Esophagus muscularis mucosa (tissue), 4 donors: ENCODE measurements at regions not wholly inside any gene's neighbourhood (a gene's known extent, or its start where the extent isn't known, plus 50 kb on each side); places are given as distances from the start of the nearest gene placed in this dataset.
"Not testable (repeated sequence)": the region's sequence is repeated elsewhere in the genome, so short reads cannot be mapped to it uniquely, and the experiment has no call there.

Experiments
- DNase-seq: peaks from one replicate; pipeline ENCODE4 v3.0.0-alpha.2; 2017; ENCODE audit errors: extremely low spot score
- H3K27ac ChIP-seq, 4 donors: fragments of 200-600 bp; sonication (generic); replicated peaks in 1 of 4; 1 replicate in 3 of 4; 2 replicates in 1 of 4; pipeline ENCODE4 v1.5.1; 2016 to 2019; ENCODE audit warnings: mild to moderate bottlenecking in 1 of 4
- H3K27me3 ChIP-seq, 4 donors: fragments of 200-600 bp; sonication (generic); one replicate each; pipeline versions ENCODE4 v1.5.1 to v1.6.0; 2016 to 2019
- H3K36me3 ChIP-seq, 4 donors: fragments of 200-600 bp; sonication (generic); one replicate each; pipeline ENCODE4 v1.5.1; 2016 to 2019
- H3K4me1 ChIP-seq, 4 donors: fragments of 200-600 bp; sonication (generic); one replicate each; pipeline ENCODE4 v1.5.1; 2016 to 2019
- H3K4me3 ChIP-seq, 4 donors: fragments of 200-600 bp; sonication (generic); 1 replicate in 2 of 4; 2 replicates in 2 of 4; pipeline ENCODE4 v1.5.1; 2016 to 2019; ENCODE audit warnings: mild to moderate bottlenecking in 4 of 4, moderate library complexity in 1 of 4
- H3K9me3 ChIP-seq, 4 donors: fragments of 200-600 bp; sonication (generic); 1 replicate in 3 of 4; 2 replicates in 1 of 4; pipeline ENCODE4 v1.5.1; 2016 to 2019
- CTCF ChIP-seq, 3 experiments: fragments of 200-600 bp in 2 of 3; fragments of 450-650 bp in 1 of 3; sonication (generic) in 2 of 3; IDR thresholded peaks; one replicate each; pipeline ENCODE4 v1.5.1; 2017 to 2019; ENCODE audit warnings: antibody characterized with exemption in 3 of 3, mild to moderate bottlenecking in 2 of 3, moderate library complexity in 1 of 3
- EP300 ChIP-seq: sonication (generic); formaldehyde crosslinking; IDR thresholded peaks from one replicate; pipeline ENCODE4 v1.6.1; 2017; ENCODE audit warnings: antibody characterized with exemption
- POLR2A ChIP-seq: fragments of 450-650 bp; IDR thresholded peaks from one replicate; pipeline ENCODE4 v1.6.1; 2017; ENCODE audit warnings: antibody characterized with exemption, moderate library complexity, mild to moderate bottlenecking, low read depth
- POLR2AphosphoS5 ChIP-seq, 2 donors: sonication (generic); formaldehyde crosslinking; IDR thresholded peaks; one replicate each; pipeline ENCODE4 v1.6.1; 2017; ENCODE audit warnings: antibody characterized with exemption in 2 of 2
- WGBS: methylation state at CpG from one replicate; pipeline ENCODE4 v1.1.5; 2018; 5-methylcytosine and 5-hydroxymethylcytosine counted together
- intact Hi-C: fragments of 100-400 bp; cut with DNase I; formaldehyde crosslinking; loops from one replicate; pipeline ENCODE4 v1.15.1; 2023

- TF ChIP-seq EP300 (no peak), CTCF (IDR thresholded peaks at IDR 0.05) (no peak), POLR2AphosphoS5 (IDR thresholded peaks at IDR 0.05) (no peak), POLR2A (no peak)
- Histone ChIP-seq H3K4me3 (no peak overlapping the region), H3K36me3 (no peaks in the 10 kb centered on the region), H3K9me3 (no peaks in the 10 kb centered on the region), H3K4me1 (no peaks in the 10 kb centered on the region), H3K27me3 (no peaks in the 10 kb centered on the region), H3K27ac (no peak overlapping the region)
- intact Hi-C loops = no loop called here
- DNase-seq = no peak
These were observed 1802.2 kb upstream of the PIK3C3 start for GRCh38 chr18:40152859-40153258.

GRCh38 chr18:40148960-40149359 lies 1806.1 kb upstream of the PIK3C3 start:
- intact Hi-C loops = no loop called here
- DNase-seq = no peak
- H3K36me3 ChIP-seq = no peaks in the 10 kb centered on the region
- no peaks in the 10 kb centered on the region for H3K4me1 ChIP-seq
- no peaks in the 10 kb centered on the region for H3K27me3 ChIP-seq
- 88% methylated on average over 4 of the region's 4 CpGs for WGBS
- TF ChIP-seq EP300 (no peak), POLR2A (no peak), POLR2AphosphoS5 (IDR thresholded peaks at IDR 0.05) (no peak), CTCF (IDR thresholded peaks at IDR 0.05) (no peak)
- H3K4me3 ChIP-seq = no peak overlapping the region
- no peak overlapping the region for H3K27ac ChIP-seq
- no peaks in the 10 kb centered on the region for H3K9me3 ChIP-seq

- DNase-seq = no peak
- no peaks in the 10 kb centered on the region for H3K36me3 ChIP-seq
- no peaks in the 10 kb centered on the region for H3K4me1 ChIP-seq
- intact Hi-C loops = no loop called here
- TF ChIP-seq POLR2AphosphoS5 (IDR thresholded peaks at IDR 0.05) = no peak
- no peak for TF ChIP-seq POLR2A
- no peak for TF ChIP-seq EP300
- TF ChIP-seq CTCF (IDR thresholded peaks at IDR 0.05) = no peak
- no peak overlapping the region for H3K27ac ChIP-seq
- 77% methylated on average over 2 of the region's 2 CpGs for WGBS
- no peak overlapping the region for H3K4me3 ChIP-seq
- no peaks in the 10 kb centered on the region for H3K9me3 ChIP-seq
- H3K27me3 ChIP-seq = no peaks in the 10 kb centered on the region
These were observed 1821.8 kb upstream of the PIK3C3 start for GRCh38 chr18:40133253-40133652.

- 86% methylated on average over 4 of the region's 4 CpGs for WGBS
- H3K36me3 ChIP-seq, H3K4me1 ChIP-seq, H3K27me3 ChIP-seq, H3K4me3 ChIP-seq, H3K27ac ChIP-seq, intact Hi-C loops, H3K9me3 ChIP-seq, DNase-seq: not testable (repeated sequence)
These were observed 1822.6 kb upstream of the PIK3C3 start for GRCh38 chr18:40132438-40132837.

GRCh38 chr18:40124107-40124506 lies 1830.9 kb upstream of the PIK3C3 start:
- Histone ChIP-seq H3K27me3 (no peaks in the 10 kb centered on the region), H3K4me1 (no peaks in the 10 kb centered on the region), H3K27ac (no peak overlapping the region), H3K9me3 (no peaks in the 10 kb centered on the region), H3K36me3 (no peaks in the 10 kb centered on the region), H3K4me3 (no peak overlapping the region)
- TF ChIP-seq CTCF (IDR thresholded peaks at IDR 0.05) (no peak), POLR2AphosphoS5 (IDR thresholded peaks at IDR 0.05) (no peak)
- intact Hi-C loops = no loop called here
- DNase-seq = no peak
- 79% methylated on average over 2 of the region's 2 CpGs for WGBS
